Renal pelvis (tissue), 1 donor: ENCODE measurements at regions not wholly inside any gene's neighbourhood (a gene's known extent, or its start where the extent isn't known, plus 50 kb on each side); places are given as distances from the start of the nearest gene placed in this dataset.

Source experiments
- DNase-seq: peaks from one replicate; pipeline ENCODE4 v3.0.0-alpha.2; 2013

- no peak for DNase-seq
Measured at GRCh38 chr11:134764367-134764766, 352.3 kb upstream of the B3GAT1 start.

- DNase-seq: no peak
Measured at GRCh38 chr11:134763030-134763388, 351.0 kb upstream of the B3GAT1 start.

- DNase-seq: no peak
Measured at GRCh38 chr11:134762248-134763029, 350.4 kb upstream of the B3GAT1 start.

- DNase-seq: no peak
Measured at GRCh38 chr11:134761926-134762247, 349.8 kb upstream of the B3GAT1 start.

- no peak for DNase-seq
Measured at GRCh38 chr11:134761386-134761785, 349.3 kb upstream of the B3GAT1 start.

GRCh38 chr11:134760957-134761356 is 348.9 kb upstream of the B3GAT1 start:
- no peak for DNase-seq

- DNase-seq: no peak
Measured at GRCh38 chr11:134760299-134760698, 348.3 kb upstream of the B3GAT1 start.

GRCh38 chr11:134759855-134760254 is 347.8 kb upstream of the B3GAT1 start:
- no peak for DNase-seq

- no peak for DNase-seq
Measured at GRCh38 chr11:134759274-134759673, 347.2 kb upstream of the B3GAT1 start.

GRCh38 chr11:134758342-134758931 is 346.4 kb upstream of the B3GAT1 start:
- no peak for DNase-seq

GRCh38 chr11:134757633-134758032 is 345.6 kb upstream of the B3GAT1 start:
- no peak for DNase-seq

GRCh38 chr11:134756811-134757540 is 344.9 kb upstream of the B3GAT1 start:
- DNase-seq: no peak

- no peak for DNase-seq
Measured at GRCh38 chr11:134755535-134755934, 343.5 kb upstream of the B3GAT1 start.

- DNase-seq: no peak
Measured at GRCh38 chr11:134754521-134755198, 342.6 kb upstream of the B3GAT1 start.

- DNase-seq: no peak
Measured at GRCh38 chr11:134753771-134754520, 341.9 kb upstream of the B3GAT1 start.

GRCh38 chr11:134752964-134753770 is 341.1 kb upstream of the B3GAT1 start:
- no peak for DNase-seq

GRCh38 chr11:134752526-134752925 is 340.5 kb upstream of the B3GAT1 start:
- DNase-seq: no peak

- DNase-seq: no peak
Measured at GRCh38 chr11:134751766-134752165, 339.7 kb upstream of the B3GAT1 start.

GRCh38 chr11:134751031-134751585 is 339.1 kb upstream of the B3GAT1 start:
- DNase-seq: no peak

GRCh38 chr11:134750619-134751018 is 338.6 kb upstream of the B3GAT1 start:
- no peak for DNase-seq
